ENCODE measurements at regions not wholly inside any gene's neighbourhood (a gene's known extent, or its start where the extent isn't known, plus 50 kb on each side); places are given as distances from the start of the nearest gene placed in this dataset.

GRCh38 chrX:140913802-140914501 lies 88.4 kb upstream of the SPANXB1 start:
- 9% methylated on average over 3 of the region's 3 CpGs for WGBS (ENCODE audit: low lambda C conversion rate)
- ChIA-PET CTCF (interaction anchor here (0.8 to 7.3 kb wide), 2 partner anchors 365 to 554 kb away, joined by 3 to 62 read pairs; no protein-coding TSS in a partner anchor), POLR2A (no interaction called here)
- no peaks in the 10 kb centered on the region for H3F3A ChIP-seq (replicated peaks; ENCODE audit: insufficient read depth)
- no peak overlapping the region for H3K9ac ChIP-seq
- no peak overlapping the region for H3K4me3 ChIP-seq (ENCODE audit: low read depth in 2 of 2, low read length in 1 of 2)
- no peaks in the 10 kb centered on the region for H3K27me3 ChIP-seq (ENCODE audit: insufficient read depth)
- no peak overlapping the region for H3K4me2 ChIP-seq
- no peaks in the 10 kb centered on the region for H3K4me1 ChIP-seq (ENCODE audit: control insufficient read depth in 1 of 2, insufficient read depth in 2 of 2, low read depth in 1 of 2, low read length in 1 of 2)
- H4K20me1 ChIP-seq (ENCODE audit: insufficient read depth) = no peaks in the 10 kb centered on the region
- no peaks in the 10 kb centered on the region for H3K9me2 ChIP-seq
- H3K27ac ChIP-seq (ENCODE audit: low read depth in 2 of 2, low read length in 1 of 2) = no peak overlapping the region
- H2AFZ ChIP-seq (ENCODE audit: low read depth) = no peak overlapping the region
- DNase-seq = no peak
- no peaks in the 10 kb centered on the region for H3K36me3 ChIP-seq (replicated peaks in 1 of 2; ENCODE audit: control insufficient read depth in 1 of 2, insufficient read depth in 2 of 2, low read length in 1 of 2)
- TF ChIP-seq GATA2 (CRISPR knock-in tag; IDR thresholded peaks at IDR 0.05) (no peak), SMC3 (IDR thresholded peaks at IDR 0.05; ENCODE audit: low read depth, low read length) (no peak), SIN3A (IDR thresholded peaks at IDR 0.05; ENCODE audit: borderline replicate concordance, low read depth, low read length) (no peak), RFX5 (IDR thresholded peaks at IDR 0.05; ENCODE audit: low read length) (no peak), IRF3 (IDR thresholded peaks at IDR 0.05; ENCODE audit: low read depth, low read length) (no peak), TAF1 (IDR thresholded peaks at IDR 0.05; ENCODE audit: borderline replicate concordance, low read depth, low read length) (no peak), RXRA (IDR thresholded peaks at IDR 0.05; ENCODE audit: borderline replicate concordance, low read depth) (no peak), GABPA (IDR thresholded peaks at IDR 0.05; ENCODE audit: low read depth) (no peak), RAD21 (IDR thresholded peaks at IDR 0.05; ENCODE audit: low read length) (no peak), CHD2 (IDR thresholded peaks at IDR 0.05; ENCODE audit: low read length, partially characterized antibody) (no peak), EP300 (IDR thresholded peaks at IDR 0.05; ENCODE audit: borderline replicate concordance in 1 of 2, low read depth in 1 of 2, low read length in 1 of 2) (no peak), NFIC (IDR thresholded peaks at IDR 0.05; ENCODE audit: borderline replicate concordance) (no peak), CTCF (IDR thresholded peaks at IDR 0.05) (no peak), RCOR1 (IDR thresholded peaks at IDR 0.05; ENCODE audit: low read length) (no peak), REST (IDR thresholded peaks at IDR 0.05; ENCODE audit: low read depth, low read length) (no peak), PBX3 (IDR thresholded peaks at IDR 0.05) (no peak), MXI1 (IDR thresholded peaks at IDR 0.05; ENCODE audit: low read depth, low read length) (no peak), EZH2phosphoT487 (IDR thresholded peaks at IDR 0.05; ENCODE audit: borderline replicate concordance, low read depth) (no peak)
- no peaks in the 10 kb centered on the region for H3K9me3 ChIP-seq
- no peaks in the 10 kb centered on the region for H3K79me2 ChIP-seq (ENCODE audit: insufficient read depth)
